ENCODE measurements at regions not wholly inside any gene's neighbourhood (a gene's known extent, or its start where the extent isn't known, plus 50 kb on each side); places are given as distances from the start of the nearest gene placed in this dataset.

DNA sequence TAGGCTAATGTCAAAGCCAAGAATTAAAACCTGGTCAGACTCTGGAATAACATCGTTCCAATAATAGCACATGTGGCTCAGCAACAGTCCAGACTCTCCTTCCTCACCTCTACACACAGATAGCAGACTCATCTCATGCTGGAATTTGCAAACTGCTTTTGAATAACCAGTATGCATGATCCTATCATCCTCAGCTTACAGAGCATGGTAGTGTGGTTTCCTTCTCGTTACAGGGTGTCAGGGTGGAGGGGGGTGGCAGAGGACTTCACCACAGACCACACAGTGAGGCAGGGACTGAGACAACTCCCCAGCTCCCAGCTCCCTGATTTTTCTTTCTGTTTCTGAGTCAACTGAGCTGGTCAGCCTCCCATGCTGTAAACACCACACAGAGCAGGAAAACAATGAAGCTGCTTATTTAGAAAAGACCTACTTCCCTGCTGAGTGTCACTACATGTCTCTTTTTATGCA is 101.6 kb downstream of the RPL22L1 start:
- Histone ChIP-seq H2AFZ (ENCODE audit: low read depth, low read length) (peak overlapping the region; percentile 42), H3K9me3 (replicated peaks; ENCODE audit: control insufficient read depth, insufficient read depth, low read length) (no peaks in the 10 kb centered on the region), H4K20me1 (replicated peaks; ENCODE audit: control insufficient read depth, extremely low read depth, insufficient read depth, low read length) (no peaks in the 10 kb centered on the region), H3K27ac (ENCODE audit: insufficient read depth, low read depth, low read length) (no peak overlapping the region), H3K9me1 (replicated peaks; ENCODE audit: control insufficient read depth, extremely low read depth, insufficient read depth, low read length) (no peaks in the 10 kb centered on the region), H3K9ac (replicated peaks; ENCODE audit: extremely low read depth, insufficient read depth, low read length) (no peak overlapping the region), H3K4me2 (ENCODE audit: insufficient read depth, low read length) (no peak overlapping the region), H3K79me2 (ENCODE audit: control insufficient read depth, insufficient read depth, low read length) (no peaks in the 10 kb centered on the region), H3K4me1 (ENCODE audit: control insufficient read depth, extremely low read depth, insufficient read depth, low read length) (no peaks in the 10 kb centered on the region), H3K4me3 (replicated peaks in 1 of 3; ENCODE audit: insufficient read depth in 1 of 3, low read depth in 1 of 3, low read length in 3 of 3) (no peak overlapping the region), H3K27me3 (ENCODE audit: control insufficient read depth in 2 of 2, insufficient read depth in 2 of 2, low read length in 2 of 2) (no peaks in the 10 kb centered on the region), H3K36me3 (ENCODE audit: control insufficient read depth in 2 of 2, extremely low read depth in 1 of 2, insufficient read depth in 2 of 2, low read length in 2 of 2) (no peaks in the 10 kb centered on the region)
- dilution Hi-C loops (cut with MboI; ENCODE audit: extremely low pct_ligation_motif_present, low sequenced_read_pairs) (no loop called here), intact Hi-C loops (cut with micrococcal nuclease) (no loop called here)
- DNase-seq (ENCODE audit: low read depth, low spot score): no peak
- POLR2A ChIA-PET: no interaction called here
- TF ChIP-seq POLR2A (IDR thresholded peaks at IDR 0.05; ENCODE audit: low read depth, low read length): no peak
- TF ChIP-seq MYC (IDR thresholded peaks at IDR 0.05; ENCODE audit: low read depth, low read length): no peak
- TF ChIP-seq, protein P1, sequence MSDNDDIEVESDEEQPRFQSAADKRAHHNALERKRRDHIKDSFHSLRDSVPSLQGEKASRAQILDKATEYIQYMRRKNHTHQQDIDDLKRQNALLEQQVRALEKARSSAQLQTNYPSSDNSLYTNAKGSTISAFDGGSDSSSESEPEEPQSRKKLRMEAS (IDR thresholded peaks at IDR 0.05; ENCODE audit: insufficient read depth, insufficient read length): no peak
- TF ChIP-seq POLR2AphosphoS5 (IDR thresholded peaks at IDR 0.05; ENCODE audit: insufficient read depth, low read depth, low read length): no peak
- TF ChIP-seq CTCF (IDR thresholded peaks at IDR 0.05; ENCODE audit: extremely low read depth in 1 of 2, insufficient read depth in 1 of 2, low read depth in 1 of 2, low read length in 2 of 2): no peak
- no peak for TF ChIP-seq JUN (IDR thresholded peaks at IDR 0.05; ENCODE audit: borderline replicate concordance, insufficient read depth, insufficient read length, low read depth)
- TF ChIP-seq GATA2 (IDR thresholded peaks at IDR 0.05; ENCODE audit: insufficient read depth, insufficient read length, low read depth, low read length): no peak
- TF ChIP-seq FOS (IDR thresholded peaks at IDR 0.05; ENCODE audit: borderline replicate concordance, insufficient read depth, low read length): no peak
- TF ChIP-seq EZH2 (IDR thresholded peaks at IDR 0.05; ENCODE audit: borderline replicate concordance, low read depth, low read length, severe bottlenecking): no peak
- CTCF ChIA-PET: interaction anchor here (0.6 to 1.0 kb wide), 2 partner anchors 9 to 41 kb away, joined by 3 read pairs; no protein-coding TSS in a partner anchor
- no TSS peak for BruUV-seq (replicated peaks)
- FAIRE-seq: no peak
